ENCODE measurements at regions not wholly inside any gene's neighbourhood (a gene's known extent, or its start where the extent isn't known, plus 50 kb on each side); places are given as distances from the start of the nearest gene placed in this dataset.
"Not testable (repeated sequence)": the region's sequence is repeated elsewhere in the genome, so short reads cannot be mapped to it uniquely, and the experiment has no call there.

GRCh38 chr5:27845248-27845647 lies 806.9 kb upstream of the CDH9 start:
- TF ChIP-seq CTCF (IDR thresholded peaks at IDR 0.05; ENCODE audit: borderline replicate concordance, control extremely low read depth, extremely low read depth, insufficient read depth, missing control alignments): no peak
- in situ Hi-C loops (cut with MboI; ENCODE audit: low sequenced_read_pairs, unreplicated experiment): no loop called here
- no peak for DNase-seq (ENCODE audit: low spot score)

GRCh38 chr5:27836704-27837103 lies 798.3 kb upstream of the CDH9 start:
- in situ Hi-C loops (cut with MboI; ENCODE audit: low sequenced_read_pairs, unreplicated experiment); DNase-seq (ENCODE audit: low spot score): not testable (repeated sequence)

GRCh38 chr5:27832886-27833285 lies 794.5 kb upstream of the CDH9 start:
- no peak for DNase-seq (ENCODE audit: low spot score)
- in situ Hi-C loops (cut with MboI; ENCODE audit: low sequenced_read_pairs, unreplicated experiment): no loop called here
- TF ChIP-seq CTCF (IDR thresholded peaks at IDR 0.05; ENCODE audit: borderline replicate concordance, control extremely low read depth, extremely low read depth, insufficient read depth, missing control alignments): no peak

GRCh38 chr5:27830546-27830945 lies 792.2 kb upstream of the CDH9 start:
- no peak for TF ChIP-seq CTCF (IDR thresholded peaks at IDR 0.05; ENCODE audit: borderline replicate concordance, control extremely low read depth, extremely low read depth, insufficient read depth, missing control alignments)
- no peak for DNase-seq (ENCODE audit: low spot score)
- in situ Hi-C loops (cut with MboI; ENCODE audit: low sequenced_read_pairs, unreplicated experiment): no loop called here

- in situ Hi-C loops (cut with MboI; ENCODE audit: low sequenced_read_pairs, unreplicated experiment): no loop called here
- no peak for DNase-seq (ENCODE audit: low spot score)
- TF ChIP-seq CTCF (IDR thresholded peaks at IDR 0.05; ENCODE audit: borderline replicate concordance, control extremely low read depth, extremely low read depth, insufficient read depth, missing control alignments): no peak
Measured at GRCh38 chr5:27821681-27822080, 783.3 kb upstream of the CDH9 start.

- no peak for TF ChIP-seq CTCF (IDR thresholded peaks at IDR 0.05; ENCODE audit: borderline replicate concordance, control extremely low read depth, extremely low read depth, insufficient read depth, missing control alignments)
- in situ Hi-C loops (cut with MboI; ENCODE audit: low sequenced_read_pairs, unreplicated experiment): no loop called here
- no peak for DNase-seq (ENCODE audit: low spot score)
Measured at GRCh38 chr5:27818888-27819287, 780.5 kb upstream of the CDH9 start.

- TF ChIP-seq CTCF (IDR thresholded peaks at IDR 0.05; ENCODE audit: borderline replicate concordance, control extremely low read depth, extremely low read depth, insufficient read depth, missing control alignments): no peak
- no peak for DNase-seq (ENCODE audit: low spot score)
- in situ Hi-C loops (cut with MboI; ENCODE audit: low sequenced_read_pairs, unreplicated experiment): no loop called here
Measured at GRCh38 chr5:27814983-27815382, 776.6 kb upstream of the CDH9 start.

All from GM13976 (cell line).